Upper lobe of right lung (tissue), 1 donor: ENCODE measurements at regions not wholly inside any gene's neighbourhood (a gene's known extent, or its start where the extent isn't known, plus 50 kb on each side); places are given as distances from the start of the nearest gene placed in this dataset.

Experiments
- ATAC-seq: fragments of 200-7000 bp; cut with Tn5 transposase; one replicate; pipeline ENCODE4 v1.9.1; 2020; ENCODE audit warnings: mild to moderate bottlenecking, moderate library complexity
- DNase-seq: peaks from one replicate; pipeline ENCODE4 v3.0.0-alpha.2; 2020
- H3K27ac ChIP-seq: fragments of 200-600 bp; one replicate; pipeline ENCODE4 v1.8.0; 2022
- H3K27me3 ChIP-seq: fragments of 200-600 bp; one replicate; pipeline ENCODE4 v1.8.0; 2022; ENCODE audit warnings: mild to moderate bottlenecking
- H3K36me3 ChIP-seq: fragments of 200-600 bp; one replicate; pipeline ENCODE4 v1.8.0; 2022
- H3K4me1 ChIP-seq: fragments of 200-600 bp; one replicate; pipeline ENCODE4 v1.8.0; 2022
- H3K4me3 ChIP-seq: fragments of 200-600 bp; one replicate; pipeline ENCODE4 v1.8.0; 2022; ENCODE audit warnings: mild to moderate bottlenecking
- H3K9me3 ChIP-seq: fragments of 200-600 bp; one replicate; pipeline ENCODE4 v1.8.0; 2022
- CTCF ChIP-seq: fragments of 200-600 bp; IDR thresholded peaks from one replicate; pipeline ENCODE4 v1.8.0; 2022; ENCODE audit warnings: antibody characterized with exemption
- intact Hi-C: fragments of 100-400 bp; cut with DNase I; formaldehyde crosslinking; loops from one replicate; pipeline ENCODE4 v1.11.0; 2022
- donor health status: DM: no; HTN: yes; CAD: no; lungs with severe emphysema.

DNA sequence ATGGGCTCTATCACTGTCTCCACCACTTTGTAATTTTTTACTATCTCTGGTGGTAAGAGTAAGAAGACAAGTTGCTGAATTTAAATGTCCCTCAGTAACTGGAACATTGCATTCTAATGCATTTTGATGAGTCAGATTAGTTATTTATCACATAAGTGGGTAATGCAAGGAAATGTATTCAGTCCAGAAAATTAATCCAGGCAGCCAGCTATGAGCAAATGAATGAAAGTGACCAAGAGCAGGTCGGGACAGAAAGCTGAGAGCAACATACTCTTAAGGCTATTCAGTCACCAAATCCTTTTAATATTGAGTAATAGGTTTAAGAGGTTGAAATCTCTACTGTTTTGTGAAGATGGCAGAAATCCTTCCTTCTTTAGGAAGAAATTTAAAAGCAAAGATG lies 265.5 kb upstream of the PARD3B start:
- no peak for TF ChIP-seq CTCF

DNA sequence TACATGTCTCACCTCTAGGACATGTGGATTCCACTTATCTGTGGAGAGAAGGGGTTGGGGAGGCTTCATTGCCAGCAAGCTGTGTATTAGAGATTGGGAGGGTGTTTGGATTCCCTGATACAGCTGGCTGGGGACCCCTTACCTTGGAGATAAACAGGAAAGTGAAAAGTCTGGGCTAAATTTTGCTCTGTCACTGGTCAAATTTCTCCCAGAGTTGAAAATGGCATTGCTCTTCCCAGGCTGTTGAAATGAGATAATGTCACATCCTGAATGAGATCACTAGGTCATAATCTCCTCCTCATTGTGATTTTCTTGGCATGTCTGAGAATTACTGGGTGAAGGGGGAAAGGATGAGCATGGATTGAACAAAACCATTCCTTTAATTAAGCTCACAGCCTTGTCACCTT lies 265.0 kb upstream of the PARD3B start:
- Histone ChIP-seq H3K27me3 (no peaks in the 10 kb centered on the region), H3K27ac (no peak overlapping the region), H3K4me3 (no peak overlapping the region), H3K9me3 (no peaks in the 10 kb centered on the region), H3K4me1 (no peaks in the 10 kb centered on the region), H3K36me3 (no peaks in the 10 kb centered on the region)
- no peak for TF ChIP-seq CTCF
- no peak for DNase-seq
- no peak for ATAC-seq
- intact Hi-C loops = no loop called here

More for the DNA sequence above, 265.5 kb upstream of the PARD3B start:
- H3K4me1 ChIP-seq = no peaks in the 10 kb centered on the region
- ATAC-seq (no peak), DNase-seq (no peak)
- no peak overlapping the region for H3K4me3 ChIP-seq
- intact Hi-C loops = no loop called here
- H3K9me3 ChIP-seq = no peaks in the 10 kb centered on the region
- H3K27ac ChIP-seq = no peak overlapping the region
- H3K36me3 ChIP-seq = no peaks in the 10 kb centered on the region
- no peaks in the 10 kb centered on the region for H3K27me3 ChIP-seq

DNA sequence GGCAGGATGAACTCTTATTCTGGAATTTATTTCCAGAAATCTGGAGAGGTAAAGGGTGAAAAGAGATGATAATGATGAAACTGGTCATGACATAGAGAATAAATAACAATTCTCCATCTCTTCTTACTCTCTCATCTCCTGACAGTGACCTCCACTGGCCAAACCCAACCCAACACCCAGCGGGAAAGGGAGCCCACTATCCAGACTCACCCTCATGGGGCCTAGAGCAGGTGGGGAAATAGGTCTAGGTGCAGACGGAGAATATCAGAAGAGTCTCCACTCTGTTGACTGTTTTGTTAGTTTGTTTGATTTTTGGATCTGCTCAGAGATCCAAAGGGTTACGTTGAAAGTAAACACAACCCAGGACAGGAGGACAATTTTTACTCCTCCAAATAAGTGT lies 263.2 kb upstream of the PARD3B start:
- ATAC-seq = no peak
- Histone ChIP-seq H3K27ac (no peak overlapping the region), H3K36me3 (no peaks in the 10 kb centered on the region), H3K4me1 (no peaks in the 10 kb centered on the region), H3K4me3 (no peak overlapping the region), H3K27me3 (no peaks in the 10 kb centered on the region), H3K9me3 (no peaks in the 10 kb centered on the region)
- no peak for TF ChIP-seq CTCF
- intact Hi-C loops = no loop called here
- DNase-seq = no peak

DNA sequence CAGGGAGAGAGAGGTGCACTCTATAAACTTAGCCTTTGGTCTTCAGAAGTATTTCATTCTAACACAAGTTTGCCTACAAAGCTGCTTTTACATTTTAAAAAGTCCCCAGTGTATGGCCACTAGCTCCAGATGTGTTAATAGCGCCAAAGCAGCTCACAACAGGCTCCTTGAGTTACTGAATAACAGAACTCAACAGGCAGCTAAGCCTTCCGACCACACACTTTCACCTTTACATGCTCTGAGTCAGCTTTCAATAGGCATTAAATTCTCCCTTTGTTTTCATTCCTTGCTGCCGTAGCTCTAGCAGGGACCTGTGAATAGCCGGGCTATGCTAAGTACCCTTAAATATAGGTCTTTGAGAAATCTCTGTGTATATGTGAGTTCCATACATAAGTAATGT lies 262.8 kb upstream of the PARD3B start:
- DNase-seq (no peak), ATAC-seq (peak; percentile 91)
- Histone ChIP-seq H3K27me3 (no peaks in the 10 kb centered on the region), H3K9me3 (no peaks in the 10 kb centered on the region), H3K4me3 (no peak overlapping the region), H3K4me1 (no peaks in the 10 kb centered on the region), H3K36me3 (no peaks in the 10 kb centered on the region), H3K27ac (no peak overlapping the region)
- intact Hi-C loops = no loop called here
- TF ChIP-seq CTCF = no peak

DNA sequence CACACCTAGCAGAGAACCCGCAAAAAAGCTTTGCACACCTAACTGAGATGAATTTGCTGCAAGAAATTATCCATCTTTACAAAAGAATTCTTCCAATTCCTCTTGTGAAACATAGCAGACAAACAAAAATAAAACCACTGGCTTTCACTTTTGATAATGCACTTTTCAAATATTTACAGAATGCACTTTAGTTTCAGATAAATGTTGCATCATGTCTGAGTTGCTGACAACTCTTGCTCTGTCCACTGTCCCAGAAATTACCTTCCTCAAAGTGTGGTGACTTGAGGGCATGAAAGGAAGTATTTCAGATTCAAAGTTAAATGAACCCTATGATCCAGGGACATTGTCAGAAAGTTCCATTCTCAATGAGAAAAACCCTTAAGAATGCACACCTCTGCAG lies 256.2 kb upstream of the PARD3B start:
- Histone ChIP-seq H3K4me1 (no peaks in the 10 kb centered on the region), H3K9me3 (no peaks in the 10 kb centered on the region), H3K36me3 (no peaks in the 10 kb centered on the region), H3K27me3 (no peaks in the 10 kb centered on the region), H3K27ac (no peak overlapping the region), H3K4me3 (no peak overlapping the region)
- ATAC-seq = no peak
- no peak for TF ChIP-seq CTCF
- no peak for DNase-seq
- intact Hi-C loops = no loop called here

DNA sequence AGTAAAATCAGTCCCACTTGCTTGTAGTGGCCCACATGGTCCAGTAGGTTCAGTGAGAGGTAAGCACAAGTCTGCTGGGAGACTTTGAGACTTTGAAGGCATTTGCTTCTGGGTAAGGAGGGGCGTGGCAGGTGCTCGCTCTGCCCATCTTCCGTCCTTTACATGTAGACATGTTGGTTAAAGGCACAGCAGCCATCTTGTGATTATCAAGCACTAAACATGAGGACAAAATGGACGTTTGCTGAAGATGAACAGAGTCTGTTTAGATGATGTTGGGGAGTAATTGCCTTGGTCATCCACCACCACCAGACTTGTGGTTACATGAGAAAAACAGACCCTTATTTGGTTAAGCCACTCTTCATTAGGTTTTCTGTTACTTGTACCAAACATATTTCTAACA lies 252.8 kb upstream of the PARD3B start:
- no peaks in the 10 kb centered on the region for H3K27me3 ChIP-seq
- ATAC-seq (no peak), DNase-seq (no peak)
- H3K36me3 ChIP-seq = no peaks in the 10 kb centered on the region
- H3K4me3 ChIP-seq = no peak overlapping the region
- no peaks in the 10 kb centered on the region for H3K9me3 ChIP-seq
- no peak for TF ChIP-seq CTCF
- no peaks in the 10 kb centered on the region for H3K4me1 ChIP-seq
- intact Hi-C loops = no loop called here
- no peak overlapping the region for H3K27ac ChIP-seq
